CD4-positive, alpha-beta T cell treated with Interferon alpha-2 for 1 hour (primary cell): ENCODE measurements at regions not wholly inside any gene's neighbourhood (a gene's known extent, or its start where the extent isn't known, plus 50 kb on each side); places are given as distances from the start of the nearest gene placed in this dataset.
"Not testable (repeated sequence)": the region's sequence is repeated elsewhere in the genome, so short reads cannot be mapped to it uniquely, and the experiment has no call there.

Source experiments
- DNase-seq, 2 donors: peaks; one replicate each; pipeline ENCODE4 v3.0.0-alpha.2; 2020 to 2022

DNA sequence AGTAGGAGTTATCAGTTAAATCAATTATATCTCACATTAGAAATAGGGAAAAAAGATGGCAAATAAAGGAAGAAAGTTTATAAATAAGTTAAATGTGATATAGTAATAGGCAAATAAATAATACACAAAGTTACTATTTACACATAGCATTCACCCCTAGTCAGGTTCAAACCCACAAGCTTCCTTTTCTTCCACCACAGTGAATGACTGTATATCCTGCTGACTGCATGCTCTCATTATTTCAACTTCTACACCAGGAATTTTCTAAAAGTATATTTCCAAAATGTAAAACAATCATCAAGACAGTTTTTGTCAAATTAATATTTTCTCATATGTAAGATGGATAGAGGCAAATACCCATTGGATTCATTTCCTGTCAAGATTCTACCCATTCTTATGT is 548.6 kb upstream of the SLITRK5 start:
- DNase-seq = no peak

- DNase-seq = no peak
These were observed 547.0 kb upstream of the SLITRK5 start for GRCh38 chr13:87123987-87124784.

DNA sequence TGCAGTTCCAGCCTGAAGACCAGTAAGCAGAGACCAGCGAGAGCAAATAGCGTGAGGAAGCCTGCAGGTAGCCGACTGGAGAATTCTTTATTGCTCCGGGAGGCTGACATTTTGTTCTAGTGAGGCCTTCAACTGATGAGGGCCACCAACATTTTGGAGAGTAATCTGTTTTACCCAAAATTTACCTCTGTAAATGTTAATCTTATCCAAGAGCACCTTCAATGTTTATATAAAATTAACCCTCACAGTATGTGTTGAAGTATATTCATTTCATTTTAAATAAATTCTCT is 546.4 kb upstream of the SLITRK5 start:
- no peak for DNase-seq

- DNase-seq = no peak
These were observed 543.1 kb upstream of the SLITRK5 start for GRCh38 chr13:87128036-87128435.

- DNase-seq = no peak
These were observed 542.7 kb upstream of the SLITRK5 start for GRCh38 chr13:87128491-87128890.

GRCh38 chr13:87129602-87130300 is 541.4 kb upstream of the SLITRK5 start:
- no peak for DNase-seq

GRCh38 chr13:87130423-87130822 is 540.7 kb upstream of the SLITRK5 start:
- DNase-seq = no peak

DNA sequence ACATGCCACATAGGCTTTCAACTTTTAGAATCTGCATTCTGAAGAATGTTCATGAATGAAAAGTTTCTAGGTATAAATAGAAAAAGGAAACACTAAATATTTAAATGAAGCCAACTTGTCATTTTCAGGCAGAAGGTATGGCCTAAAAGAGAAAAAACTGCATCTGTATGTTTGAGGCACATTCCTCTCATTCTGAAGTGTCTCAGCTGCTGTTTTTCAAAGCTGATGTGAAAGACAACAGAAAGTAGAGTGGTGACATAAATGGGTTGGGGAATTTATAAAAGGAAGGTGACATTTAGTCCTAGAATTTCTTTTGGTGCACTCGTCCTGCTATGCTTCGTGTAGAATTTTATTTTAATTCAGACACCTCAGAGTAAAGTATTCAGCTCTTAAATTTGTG is 539.6 kb upstream of the SLITRK5 start:
- DNase-seq = no peak

DNA sequence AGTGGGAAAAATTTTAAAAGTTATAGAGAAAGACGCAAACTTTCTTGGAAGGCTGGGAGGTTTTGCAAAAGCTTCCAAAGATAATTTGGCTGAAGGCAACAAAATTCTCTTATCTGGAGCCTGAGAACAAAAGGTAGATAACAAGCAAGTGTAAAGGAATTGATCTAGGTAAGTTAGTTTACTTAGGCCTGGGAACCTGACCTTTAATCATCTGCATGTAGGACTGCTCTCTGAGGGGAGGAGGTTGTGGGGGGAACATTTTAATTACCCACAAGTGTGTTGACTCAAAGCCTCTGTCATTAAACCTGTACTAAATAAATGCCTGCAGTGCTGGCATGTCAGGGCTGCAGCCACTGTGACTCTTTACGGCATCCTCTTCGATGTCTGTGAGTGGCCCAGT is 532.3 kb upstream of the SLITRK5 start:
- no peak for DNase-seq

GRCh38 chr13:87147076-87147475 is 524.1 kb upstream of the SLITRK5 start:
- no peak for DNase-seq

DNA sequence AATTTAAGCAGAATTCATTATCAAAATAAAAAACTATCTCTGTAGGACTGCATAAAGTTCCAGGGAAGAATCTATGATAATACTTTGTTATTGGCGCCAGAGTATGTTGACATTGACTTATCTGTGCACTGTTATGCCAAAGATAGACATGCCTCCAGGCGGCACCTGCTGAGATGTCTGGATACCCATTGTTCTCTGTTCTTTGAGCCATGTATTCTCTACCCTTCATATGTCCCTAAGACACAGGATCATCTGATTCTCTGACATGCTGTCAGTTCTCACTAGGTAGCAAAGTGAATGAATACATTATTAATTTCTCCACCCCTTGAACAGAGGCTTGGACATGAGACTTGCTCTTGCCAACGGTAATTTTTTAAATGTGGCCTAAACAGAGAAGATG is 517.8 kb upstream of the SLITRK5 start:
- no peak for DNase-seq

DNA sequence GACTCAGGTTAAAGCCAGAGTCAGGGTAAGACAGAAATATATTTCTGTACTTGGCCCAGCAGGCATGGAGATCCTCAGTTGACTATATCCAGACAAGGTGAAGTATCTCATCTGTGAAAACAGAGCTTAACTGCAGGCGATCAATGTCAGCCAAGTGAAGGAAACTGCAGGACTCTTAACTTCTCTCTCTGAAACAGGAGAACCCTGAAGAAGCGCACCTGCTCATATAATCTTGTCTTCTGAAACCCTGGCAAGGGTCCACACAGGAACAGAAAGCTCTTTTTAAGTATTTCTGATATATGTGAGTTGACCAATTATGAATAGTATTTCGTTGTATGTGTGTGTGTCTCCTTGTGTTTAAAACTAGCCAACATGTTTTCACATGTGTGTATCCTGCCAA is 504.8 kb upstream of the SLITRK5 start:
- DNase-seq = no peak

- no peak for DNase-seq
These were observed 502.8 kb upstream of the SLITRK5 start for GRCh38 chr13:87168390-87168789.

GRCh38 chr13:87169337-87169736 is 501.8 kb upstream of the SLITRK5 start:
- no peak for DNase-seq

- no peak for DNase-seq
These were observed 498.9 kb upstream of the SLITRK5 start for GRCh38 chr13:87172166-87172835.

GRCh38 chr13:87185138-87185537 is 486.0 kb upstream of the SLITRK5 start:
- DNase-seq = not testable (repeated sequence)

DNA sequence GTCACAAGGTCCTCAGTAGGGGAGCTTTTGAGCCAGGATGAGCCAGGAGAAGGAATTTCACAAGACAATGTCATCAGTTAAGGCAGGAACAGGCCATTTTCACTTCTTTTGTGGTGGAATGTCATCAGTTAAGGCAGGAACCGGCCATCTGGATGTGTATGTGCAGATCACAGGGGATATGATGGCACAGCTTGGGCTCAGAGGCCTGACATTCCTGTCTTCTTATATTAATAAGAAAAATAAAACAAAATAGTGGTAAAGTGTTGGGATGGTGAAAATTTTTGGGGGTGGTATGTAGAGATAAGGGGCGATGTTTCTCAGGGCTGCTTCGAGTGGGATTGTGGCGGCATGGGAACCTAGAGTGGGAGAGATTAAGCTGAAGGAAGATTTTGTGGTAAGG is 484.5 kb upstream of the SLITRK5 start:
- not testable (repeated sequence) for DNase-seq

DNA sequence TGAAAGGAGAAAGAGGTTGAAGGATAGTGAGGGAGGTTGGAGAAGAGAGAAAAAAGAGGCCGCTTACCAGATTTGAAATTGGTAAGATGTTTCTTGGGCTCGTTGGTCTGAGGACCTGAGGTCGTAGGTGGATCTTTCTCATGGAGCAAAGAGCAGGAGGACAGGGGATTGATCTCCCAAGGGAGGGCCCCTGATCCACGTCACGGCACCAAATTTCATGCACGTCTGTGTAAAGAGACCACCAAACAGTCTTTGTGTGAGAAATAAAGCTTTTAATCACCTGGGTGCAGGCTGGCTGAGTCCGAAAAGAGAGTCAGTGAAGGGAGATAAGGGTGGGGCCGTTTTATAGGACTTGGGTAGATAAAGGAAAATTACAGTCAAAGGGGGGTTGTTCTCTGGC is 479.7 kb upstream of the SLITRK5 start:
- DNase-seq = not testable (repeated sequence)

GRCh38 chr13:87198371-87198770 is 472.8 kb upstream of the SLITRK5 start:
- DNase-seq = no peak

DNA sequence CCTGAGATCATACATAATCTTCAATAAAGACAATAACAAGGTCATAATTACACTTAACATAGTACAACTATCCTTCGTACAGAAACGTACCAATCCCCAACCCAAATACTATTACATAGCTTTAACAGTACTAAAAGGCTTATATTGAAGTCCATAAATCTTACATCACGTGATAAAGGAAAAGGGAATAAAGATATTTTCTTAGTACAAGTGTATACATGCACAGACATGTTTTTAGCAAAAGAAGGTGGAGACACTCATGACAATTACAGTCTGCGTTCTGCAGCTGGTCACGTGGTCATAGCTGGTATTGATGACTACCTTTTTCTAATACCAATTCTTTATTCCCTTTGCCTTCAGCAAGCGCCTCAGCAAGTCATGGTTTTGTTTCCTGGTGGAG is 464.5 kb upstream of the SLITRK5 start:
- DNase-seq = no peak

- DNase-seq = no peak
These were observed 463.7 kb upstream of the SLITRK5 start for GRCh38 chr13:87207280-87208003.

GRCh38 chr13:87208636-87209035 is 462.5 kb upstream of the SLITRK5 start:
- DNase-seq = no peak

GRCh38 chr13:87234981-87235380 is 436.2 kb upstream of the SLITRK5 start:
- DNase-seq = no peak

DNA sequence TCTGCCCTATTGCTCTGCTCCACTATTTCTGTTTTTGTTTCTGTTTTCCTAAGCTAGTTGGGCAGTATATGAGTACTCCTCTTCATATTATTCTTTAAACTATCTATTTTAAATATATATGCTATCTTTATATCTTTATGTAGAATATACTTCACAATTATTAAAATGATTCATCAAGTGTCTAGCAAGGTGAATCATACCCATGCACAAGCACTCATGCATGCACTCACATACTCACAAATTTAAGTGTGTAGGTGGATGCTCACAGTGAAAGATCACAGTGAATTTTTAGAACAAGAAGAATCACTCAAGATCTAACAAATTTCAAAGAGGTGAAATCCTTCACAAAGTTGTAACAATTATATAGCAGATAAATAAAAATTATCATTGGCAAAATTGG is 435.6 kb upstream of the SLITRK5 start:
- DNase-seq = no peak
